GM19438 (cell line): ENCODE measurements at regions not wholly inside any gene's neighbourhood (a gene's known extent, or its start where the extent isn't known, plus 50 kb on each side); places are given as distances from the start of the nearest gene placed in this dataset.

Source experiments
- ATAC-seq: cut with Tn5 transposase; IDR thresholded peaks from one replicate; pipeline ENCODE4 v1.9.1; 2021; ENCODE audit warnings: low read depth; ENCODE audit not compliant: unreplicated experiment

DNA sequence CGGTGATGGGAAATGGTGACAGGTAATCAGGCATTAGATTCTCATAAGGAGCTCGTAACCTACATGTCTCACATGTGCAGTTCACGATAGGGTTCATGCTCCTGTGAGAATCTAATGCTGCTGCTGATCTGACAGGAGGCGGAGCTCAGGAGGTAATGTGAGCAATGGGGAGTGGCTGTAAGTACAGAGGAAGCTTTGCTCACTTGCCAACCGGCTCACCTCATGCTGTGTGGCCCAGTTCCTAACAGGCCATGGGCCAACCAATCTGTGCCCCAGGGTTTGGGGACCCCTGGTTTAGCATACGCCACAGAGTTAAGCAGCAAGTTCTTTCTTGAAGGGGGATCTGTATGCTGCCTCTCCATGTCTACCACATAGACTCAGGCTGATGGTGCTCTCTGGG is 133.1 kb downstream of the IQUB start:
- ATAC-seq = no peak

GRCh38 chr7:123400196-123400595 is 134.2 kb downstream of the IQUB start:
- ATAC-seq = no peak

DNA sequence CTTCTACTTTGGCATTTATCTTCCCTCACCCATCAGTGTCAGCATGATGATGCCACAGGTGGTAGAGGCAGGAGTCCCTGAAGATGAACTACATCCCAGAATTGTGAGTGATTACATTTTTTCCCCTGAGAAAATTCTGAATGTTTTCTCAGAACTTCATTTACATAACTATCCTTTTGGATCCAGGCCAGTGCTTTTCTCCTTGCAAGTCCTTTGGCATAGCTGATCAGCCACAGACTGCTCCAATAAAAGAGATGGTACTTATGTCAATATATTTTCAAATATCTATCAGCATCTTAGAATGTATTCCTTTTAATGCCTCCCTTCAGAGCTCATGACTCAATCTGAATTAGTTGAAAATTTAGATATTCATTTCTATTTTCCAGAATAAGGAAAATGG is 135.5 kb downstream of the IQUB start:
- ATAC-seq = no peak

DNA sequence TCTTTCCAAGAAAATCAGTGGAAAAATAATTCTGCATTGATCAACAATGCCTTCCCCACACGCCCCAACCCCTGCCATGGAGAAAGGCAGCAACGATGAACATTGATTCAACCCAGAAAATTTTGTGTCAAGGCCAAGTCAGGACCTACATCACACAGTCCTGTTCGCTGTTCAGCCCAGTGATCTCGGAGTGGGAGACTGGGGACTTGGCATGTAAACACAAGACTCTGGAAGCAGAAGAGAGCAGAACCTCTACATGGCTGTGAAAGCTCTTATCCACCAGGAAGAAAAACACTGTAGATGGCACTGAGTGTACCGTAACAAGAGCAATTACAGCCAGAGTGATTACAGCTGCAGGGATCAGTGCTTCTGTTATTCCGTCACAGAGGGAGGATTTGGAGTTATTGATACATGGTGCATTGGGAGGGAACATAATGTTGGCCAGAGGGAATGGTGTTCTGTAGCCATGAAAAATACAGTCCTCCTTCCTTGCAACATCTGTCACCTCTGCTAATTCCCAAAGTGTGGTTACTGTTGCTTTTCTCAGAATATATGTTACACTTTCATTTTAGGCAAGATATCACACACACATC is 136.6 kb downstream of the IQUB start:
- ATAC-seq = no peak

DNA sequence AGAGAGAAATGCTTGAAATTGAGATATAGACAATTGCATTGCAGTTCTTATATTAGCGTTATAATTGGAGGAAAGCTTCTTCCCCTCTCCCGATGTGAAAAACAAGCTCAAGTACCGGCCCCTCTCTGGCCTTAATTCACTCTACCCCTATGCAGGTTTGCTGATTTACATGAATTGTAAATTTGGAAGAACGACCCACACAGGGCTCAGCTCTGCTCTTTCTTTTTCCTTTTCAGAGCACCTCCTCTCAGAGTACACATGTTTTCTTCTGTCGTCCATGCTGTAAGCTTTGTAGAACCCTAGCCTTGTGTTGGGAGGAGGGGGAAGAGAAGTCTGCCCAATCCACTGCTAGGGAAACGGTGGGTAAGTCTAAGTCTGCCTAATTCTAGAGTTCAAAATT is 140.8 kb downstream of the IQUB start:
- ATAC-seq = no peak

DNA sequence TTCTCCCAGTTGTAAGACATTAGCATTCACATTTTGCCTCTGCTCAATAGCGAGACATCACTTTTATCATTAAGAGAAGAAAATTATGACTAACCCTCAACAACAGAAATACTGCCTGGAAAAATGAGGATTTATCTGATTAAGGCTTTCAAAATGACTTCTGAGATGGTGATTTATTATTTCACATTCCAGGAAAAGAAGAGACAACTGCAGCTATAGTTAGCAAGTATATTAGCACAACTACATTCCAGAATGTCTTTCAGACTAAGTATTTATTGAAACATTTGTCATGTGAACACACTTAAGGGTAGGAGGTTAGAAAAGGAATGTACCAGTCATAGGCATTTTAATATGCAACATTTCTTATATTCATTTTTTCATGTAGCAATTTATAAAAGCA is 162.0 kb downstream of the IQUB start:
- no peak for ATAC-seq

DNA sequence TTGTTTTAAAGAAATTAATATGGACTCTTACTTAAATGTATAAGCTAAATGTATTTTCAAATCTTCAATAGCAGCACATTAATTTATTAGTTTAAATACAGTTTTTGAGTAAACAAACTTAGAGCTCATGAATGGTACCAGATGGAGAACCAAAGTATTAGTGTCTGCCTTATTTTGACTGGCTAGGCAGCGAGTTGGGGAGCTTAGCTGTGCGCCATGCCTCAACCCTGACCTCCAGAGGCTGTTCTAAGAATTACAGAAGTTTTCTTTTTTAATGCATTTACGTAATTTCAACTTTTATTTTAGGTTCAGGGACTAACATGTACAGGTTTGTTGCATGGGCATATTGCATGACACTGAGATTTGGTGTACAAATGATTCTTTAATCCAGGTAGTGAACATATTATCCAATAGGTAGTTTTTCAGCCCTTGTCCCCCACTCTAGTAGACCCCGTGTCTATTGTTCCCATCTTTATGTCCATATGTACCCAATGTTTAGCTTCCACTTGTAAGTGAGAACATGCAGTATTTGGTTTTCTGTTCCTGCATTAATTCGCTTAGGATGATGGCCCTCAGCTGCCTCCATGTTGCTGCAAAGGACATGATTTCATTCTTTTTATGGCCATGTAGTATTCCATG is 166.8 kb downstream of the IQUB start:
- peak; percentile 91 for ATAC-seq

GRCh38 chr7:123367031-123367430 is 167.3 kb upstream of the SLC13A1 start:
- no peak for ATAC-seq

GRCh38 chr7:123366626-123367025 is 166.9 kb upstream of the SLC13A1 start:
- ATAC-seq = no peak

DNA sequence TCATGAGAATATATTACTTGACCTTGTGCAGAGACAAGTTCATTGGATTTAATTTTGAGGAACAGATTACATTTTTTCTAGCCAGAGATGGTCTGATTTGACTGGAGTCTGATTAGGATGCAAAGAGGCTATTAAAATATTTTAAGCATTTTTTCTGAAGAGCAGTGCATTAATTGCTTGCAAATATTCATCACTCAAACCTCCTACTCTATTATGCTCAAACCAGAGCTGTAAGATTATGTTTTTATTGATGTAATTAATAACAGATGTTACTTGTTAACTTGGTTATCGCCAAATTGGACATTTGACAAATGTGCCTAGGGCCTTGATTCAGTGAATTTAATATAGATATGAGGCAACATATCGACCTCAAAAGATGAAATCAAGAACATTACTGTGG is 160.9 kb upstream of the SLC13A1 start:
- ATAC-seq = no peak

DNA sequence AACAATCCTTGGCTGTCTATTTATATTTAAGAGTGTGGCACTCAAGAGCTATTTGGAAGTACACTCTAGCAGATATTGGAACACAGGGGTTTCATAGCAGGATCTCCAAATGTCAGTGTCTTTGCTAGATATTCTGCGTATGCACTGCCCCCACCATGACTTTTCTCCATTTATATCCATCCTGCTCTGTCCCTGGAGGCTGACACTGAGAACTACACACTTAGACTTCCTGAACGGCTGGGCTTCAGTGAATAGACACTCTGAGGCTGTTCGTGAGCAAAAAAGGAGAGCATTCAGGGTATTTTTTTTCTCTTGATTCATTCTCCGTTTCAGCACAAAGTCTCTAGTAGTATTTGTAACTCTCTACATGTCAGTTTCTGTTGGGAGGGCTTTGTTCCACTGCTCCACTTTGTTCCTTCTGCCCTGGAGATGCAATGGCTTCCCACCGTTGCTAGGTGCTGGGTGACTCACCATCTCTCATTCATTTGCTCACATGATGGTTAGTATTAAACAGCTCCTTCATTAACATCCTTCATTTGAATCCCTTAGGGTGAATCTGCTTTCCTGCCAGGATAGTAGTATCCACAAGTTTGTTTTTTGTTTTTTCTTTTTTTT is 155.9 kb upstream of the SLC13A1 start:
- ATAC-seq = no peak

- ATAC-seq = no peak
Observed at GRCh38 chr7:123352973-123353372, 153.2 kb upstream of the SLC13A1 start.

DNA sequence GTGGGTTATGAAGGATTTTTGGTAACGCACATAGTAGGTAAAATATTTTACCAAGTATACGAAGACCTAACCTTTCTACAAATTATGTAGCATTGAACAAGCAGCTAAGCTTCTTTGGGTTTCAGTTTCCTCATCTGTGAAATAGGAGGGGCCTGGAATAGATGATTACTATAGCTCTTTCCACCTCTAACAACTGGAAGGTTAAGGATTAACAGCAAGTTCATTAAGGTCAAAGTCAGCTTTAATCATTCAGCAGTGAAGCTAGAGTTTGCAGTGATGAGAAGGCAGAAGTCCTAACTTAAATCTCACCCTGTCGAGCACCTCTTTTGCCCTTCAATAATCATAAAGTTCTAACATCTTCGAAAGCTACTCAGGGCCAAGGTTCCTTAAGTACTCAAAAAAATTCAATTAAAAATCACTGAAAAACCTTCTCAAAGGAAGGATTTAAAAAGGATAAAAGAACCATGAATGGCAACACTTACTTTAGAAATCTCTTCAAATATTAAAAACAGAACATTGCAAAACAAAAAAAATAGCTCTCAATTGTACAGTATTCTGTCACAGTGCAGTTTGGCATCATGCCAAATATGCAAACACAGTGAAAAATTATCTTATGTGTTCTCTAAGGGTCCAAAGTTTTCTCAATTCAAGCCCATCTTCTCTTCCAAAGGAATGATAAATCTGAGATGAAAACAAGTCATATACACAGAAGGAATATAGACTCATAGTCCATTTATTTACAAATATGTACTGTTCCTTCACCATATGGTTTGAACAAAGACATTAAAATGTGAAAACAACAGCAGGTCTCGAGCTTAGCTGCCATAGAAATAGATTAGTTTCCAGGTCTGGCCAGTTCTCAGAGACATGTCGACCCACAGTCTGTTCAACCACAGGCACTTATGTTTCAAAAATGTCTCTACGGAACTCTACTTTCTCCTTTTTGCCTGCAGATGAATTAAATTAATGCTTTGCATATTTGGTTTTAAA is 152.0 kb upstream of the SLC13A1 start:
- ATAC-seq = no peak

DNA sequence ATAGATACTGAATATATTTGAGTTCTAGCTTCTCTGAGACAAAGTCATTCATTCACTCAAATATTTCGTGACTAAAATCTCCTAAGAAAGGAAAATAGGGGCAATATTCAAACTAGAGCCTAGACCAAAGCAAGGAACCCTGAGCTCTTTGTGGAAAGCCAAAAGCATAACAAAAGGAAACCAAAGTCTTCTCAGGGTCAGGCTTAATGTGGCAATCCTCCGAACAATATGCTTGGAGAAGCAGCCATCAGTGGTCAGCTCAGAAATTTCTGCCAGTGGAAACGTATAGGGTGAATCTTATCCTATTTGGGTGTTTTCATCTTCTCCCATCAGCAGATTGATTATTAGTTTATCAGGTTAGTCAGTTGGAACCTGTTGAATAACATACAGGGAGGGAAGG is 151.3 kb upstream of the SLC13A1 start:
- no peak for ATAC-seq

GRCh38 chr7:123348690-123349089 is 148.9 kb upstream of the SLC13A1 start:
- no peak for ATAC-seq

DNA sequence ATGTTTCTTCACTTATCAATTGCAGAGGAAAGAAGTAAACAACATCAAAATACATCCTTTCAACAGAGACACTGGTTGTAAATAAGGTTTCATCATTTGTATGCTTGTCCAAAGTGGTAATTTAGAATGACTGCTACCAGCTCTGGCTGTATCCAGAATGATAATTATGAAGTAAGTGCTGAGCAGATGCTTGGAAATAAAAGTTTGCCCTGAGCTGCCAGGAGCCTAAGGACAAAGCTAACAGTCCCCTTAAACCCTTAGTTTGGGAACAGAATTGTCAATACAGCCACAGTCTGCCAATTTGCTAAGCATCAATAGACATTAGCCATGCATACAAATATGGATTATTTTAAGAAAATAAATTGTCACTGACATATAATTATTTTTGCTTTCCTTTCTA is 147.0 kb upstream of the SLC13A1 start:
- ATAC-seq = no peak

GRCh38 chr7:123343611-123344010 is 143.8 kb upstream of the SLC13A1 start:
- ATAC-seq = no peak

- ATAC-seq = no peak
Observed at GRCh38 chr7:123341102-123341501, 141.3 kb upstream of the SLC13A1 start.

DNA sequence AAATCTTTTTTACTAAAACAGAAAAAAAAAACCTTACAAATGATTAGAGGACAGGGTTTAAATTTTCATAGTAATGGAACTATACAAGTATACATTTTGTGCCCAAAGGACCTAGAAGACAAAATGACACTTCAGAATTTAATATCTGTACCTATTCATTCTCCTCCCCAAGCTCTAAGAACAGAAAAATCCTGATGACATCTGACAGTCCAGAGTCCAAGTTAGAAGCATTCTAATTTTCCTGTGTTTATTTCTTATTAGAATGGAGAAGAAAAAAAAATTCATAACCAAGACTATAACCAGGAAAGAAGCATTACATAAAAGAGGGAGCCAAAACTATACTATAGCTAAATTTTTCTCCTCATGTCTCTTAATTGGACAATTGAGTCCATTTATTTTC is 138.9 kb upstream of the SLC13A1 start:
- ATAC-seq = no peak

- no peak for ATAC-seq
Observed at GRCh38 chr7:123329988-123330643, 130.3 kb upstream of the SLC13A1 start.

DNA sequence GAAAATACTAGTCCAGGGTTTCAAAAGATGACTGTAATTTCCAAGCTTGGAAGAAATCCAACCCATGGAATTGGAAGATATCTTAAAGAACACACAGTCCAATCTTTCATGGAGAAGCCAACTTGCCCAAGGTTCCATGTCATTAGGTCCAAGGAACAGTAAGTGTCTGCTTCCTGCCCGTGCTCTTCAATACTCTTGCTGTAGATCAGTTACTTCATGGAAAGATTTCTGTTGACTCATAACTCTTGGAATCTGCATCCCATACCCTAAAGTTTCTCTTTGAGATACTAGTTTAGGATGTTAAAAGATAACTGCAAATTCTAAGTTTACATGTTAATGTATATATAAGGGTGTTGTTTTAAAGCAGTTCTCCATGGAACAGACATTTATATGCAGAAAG is 127.9 kb upstream of the SLC13A1 start:
- ATAC-seq = no peak
